Medulla oblongata (tissue), 1 donor: ENCODE measurements at regions not wholly inside any gene's neighbourhood (a gene's known extent, or its start where the extent isn't known, plus 50 kb on each side); places are given as distances from the start of the nearest gene placed in this dataset.
"Not testable (repeated sequence)": the region's sequence is repeated elsewhere in the genome, so short reads cannot be mapped to it uniquely, and the experiment has no call there.

Experiments used
- DNase-seq: peaks from one replicate; pipeline ENCODE4 v3.0.0-alpha.2; 2015; ENCODE audit errors: extremely low spot score

- no peak for DNase-seq
Measured at GRCh38 chr4:155444721-155445120, 68.0 kb upstream of the MAP9 start.

- DNase-seq, result peak; percentile 92
Measured at GRCh38 chr4:155442267-155443105, 65.7 kb upstream of the MAP9 start.

- no peak for DNase-seq
Measured at GRCh38 chr4:155441475-155441874, 64.7 kb upstream of the MAP9 start.

DNA sequence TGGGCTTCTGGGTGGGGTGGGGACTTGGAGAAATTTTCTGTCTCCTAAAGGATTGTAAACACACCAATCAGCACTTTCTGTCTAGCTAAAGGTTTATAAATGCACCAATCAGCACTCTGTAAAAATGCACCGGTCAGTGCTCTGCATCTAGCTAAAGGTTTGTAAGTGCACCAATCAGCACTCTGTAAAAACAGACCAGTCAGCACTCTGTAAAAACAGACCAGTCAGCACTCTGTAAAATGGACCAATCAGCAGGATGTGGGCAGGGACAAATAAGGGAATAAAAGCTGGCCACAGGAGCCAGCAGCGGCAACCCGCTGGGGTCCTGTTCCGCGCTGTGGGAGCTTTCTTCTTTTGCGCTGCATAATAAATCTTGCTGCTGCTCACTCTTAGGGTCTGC lies 63.0 kb upstream of the MAP9 start:
- not testable (repeated sequence) for DNase-seq

- no peak for DNase-seq
Measured at GRCh38 chr4:155434904-155435303, 58.1 kb upstream of the MAP9 start.

DNA sequence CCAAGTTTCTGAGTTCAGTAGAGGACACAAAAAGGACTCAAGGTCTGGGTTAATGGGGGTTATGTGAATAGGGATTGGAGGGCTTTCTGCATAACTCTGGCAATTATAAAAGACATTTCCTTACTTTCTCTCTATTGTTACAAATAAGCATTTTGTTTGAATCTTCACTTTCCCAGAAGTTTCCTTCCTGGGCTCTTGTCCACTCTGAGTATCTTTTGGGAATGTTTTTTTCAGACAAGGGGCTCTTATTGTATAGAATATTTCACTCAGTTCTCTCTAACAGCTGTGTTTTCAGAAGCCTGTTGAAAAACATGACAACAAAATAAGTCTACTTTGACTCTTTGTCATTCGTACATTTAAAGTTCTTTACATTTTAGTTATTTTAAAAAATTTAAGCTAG lies 57.6 kb upstream of the MAP9 start:
- no peak for DNase-seq

GRCh38 chr4:155433636-155434360 lies 57.0 kb upstream of the MAP9 start:
- no peak for DNase-seq

GRCh38 chr4:155430895-155431795 lies 54.4 kb upstream of the MAP9 start:
- no peak for DNase-seq

GRCh38 chr4:155428128-155428527 lies 51.4 kb upstream of the MAP9 start:
- DNase-seq, result no peak

GRCh38 chr4:155426953-155427352 lies 50.2 kb upstream of the MAP9 start:
- DNase-seq, result no peak
